Nucleus accumbens (tissue), 56 donors: ENCODE measurements at regions not wholly inside any gene's neighbourhood (a gene's known extent, or its start where the extent isn't known, plus 50 kb on each side); places are given as distances from the start of the nearest gene placed in this dataset.

ENCODE experiments used
- DNase-seq, 56 donors: peaks; one replicate each; lab custom pipeline; 2025; lab: John Stamatoyannopoulos, UW

DNA sequence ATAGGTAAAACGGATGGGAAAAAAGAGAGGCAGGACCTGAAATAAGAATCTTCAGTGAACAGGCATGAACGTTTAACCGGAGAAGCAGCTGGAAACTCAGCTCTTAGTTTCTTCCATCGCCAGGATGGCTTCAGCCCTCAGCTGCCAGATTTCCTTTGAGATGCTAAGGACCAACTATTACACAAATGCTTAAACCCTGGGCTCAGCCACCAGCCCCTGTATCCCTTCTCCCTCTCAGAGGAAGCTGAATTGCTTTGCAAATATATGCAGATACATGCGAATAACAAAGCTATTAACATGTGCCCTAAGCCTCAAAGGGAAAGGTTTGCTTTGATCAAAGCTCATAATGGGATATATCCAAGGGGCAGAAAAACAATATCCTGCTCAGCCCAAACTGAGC, 515.1 kb downstream of the OMA1 start:
- DNase-seq, result no peak

DNA sequence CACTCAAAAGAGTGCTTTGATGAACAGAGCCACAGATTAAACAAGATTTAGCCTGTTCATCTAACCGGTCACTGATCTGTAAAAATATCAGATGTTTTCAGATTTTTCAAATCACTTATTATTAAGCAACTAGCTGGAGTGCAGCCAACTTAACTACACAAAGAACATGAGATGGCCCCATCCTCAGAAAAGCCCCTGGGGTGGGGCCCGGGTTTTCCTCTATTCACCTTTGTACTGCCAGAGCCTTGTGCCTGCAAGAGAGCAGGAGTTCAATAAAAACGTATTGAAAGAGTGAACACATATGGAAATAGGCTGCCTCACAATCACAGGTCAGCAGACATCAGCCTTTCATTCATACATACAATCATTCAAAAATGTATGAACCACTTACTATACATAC, 516.1 kb downstream of the OMA1 start:
- no peak for DNase-seq

DNA sequence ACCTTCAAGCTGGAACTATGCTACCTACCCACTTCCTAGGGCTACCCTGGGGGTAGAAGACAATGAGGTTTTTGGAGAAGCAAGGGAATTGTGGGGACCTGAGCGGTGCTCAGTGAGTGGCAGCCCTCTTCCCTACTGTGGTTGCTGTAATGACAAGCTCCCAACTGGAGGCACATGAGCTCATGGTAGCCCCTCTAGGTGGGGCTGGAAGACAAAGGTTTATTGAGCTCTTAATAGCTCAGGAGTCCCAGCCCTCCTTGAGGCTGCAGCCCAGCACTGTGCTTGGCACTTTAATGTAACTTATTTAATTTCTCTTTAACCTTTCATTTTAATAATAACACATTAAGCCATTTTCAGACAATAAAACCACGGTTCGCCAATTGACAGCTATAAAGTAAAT, 528.9 kb downstream of the OMA1 start:
- no peak for DNase-seq

DNA sequence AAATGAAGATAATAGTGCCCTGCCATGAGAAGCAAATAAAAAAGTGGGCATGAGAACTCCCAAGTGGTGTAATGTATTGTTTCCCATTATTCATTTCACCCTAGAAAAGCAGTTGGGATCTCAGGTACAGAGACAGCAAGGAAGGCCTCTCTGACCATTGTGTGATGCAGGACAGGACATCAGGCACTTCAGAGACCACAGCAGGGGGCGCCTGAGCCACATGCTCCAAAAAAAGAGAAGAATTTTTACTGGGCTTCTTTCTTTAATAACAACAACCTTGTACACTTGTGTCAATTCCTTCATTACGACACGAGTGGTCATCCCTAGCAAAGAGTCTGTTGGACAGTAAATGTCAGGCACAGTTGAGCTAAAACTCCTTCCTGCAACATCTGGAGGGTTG, 533.3 kb downstream of the OMA1 start:
- no peak for DNase-seq

DNA sequence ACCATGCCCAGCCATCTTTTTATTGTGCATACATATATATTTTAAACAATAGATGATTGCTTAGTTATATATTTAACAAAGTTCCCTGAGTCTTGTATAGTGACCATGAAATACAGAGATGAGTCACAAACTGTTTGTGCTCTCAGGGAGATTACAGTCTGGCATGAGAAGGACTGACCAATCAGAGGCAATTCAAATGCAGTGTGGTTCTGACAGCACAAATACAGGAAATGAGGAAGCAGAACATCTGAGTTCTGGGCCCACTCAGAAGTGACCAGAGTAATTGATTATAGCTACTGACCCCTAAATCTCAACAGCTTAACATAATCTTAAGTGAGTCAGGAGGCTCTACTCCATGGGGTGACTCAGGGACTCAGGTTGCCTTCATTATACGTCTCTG, 534.5 kb downstream of the OMA1 start:
- DNase-seq, result no peak

DNA sequence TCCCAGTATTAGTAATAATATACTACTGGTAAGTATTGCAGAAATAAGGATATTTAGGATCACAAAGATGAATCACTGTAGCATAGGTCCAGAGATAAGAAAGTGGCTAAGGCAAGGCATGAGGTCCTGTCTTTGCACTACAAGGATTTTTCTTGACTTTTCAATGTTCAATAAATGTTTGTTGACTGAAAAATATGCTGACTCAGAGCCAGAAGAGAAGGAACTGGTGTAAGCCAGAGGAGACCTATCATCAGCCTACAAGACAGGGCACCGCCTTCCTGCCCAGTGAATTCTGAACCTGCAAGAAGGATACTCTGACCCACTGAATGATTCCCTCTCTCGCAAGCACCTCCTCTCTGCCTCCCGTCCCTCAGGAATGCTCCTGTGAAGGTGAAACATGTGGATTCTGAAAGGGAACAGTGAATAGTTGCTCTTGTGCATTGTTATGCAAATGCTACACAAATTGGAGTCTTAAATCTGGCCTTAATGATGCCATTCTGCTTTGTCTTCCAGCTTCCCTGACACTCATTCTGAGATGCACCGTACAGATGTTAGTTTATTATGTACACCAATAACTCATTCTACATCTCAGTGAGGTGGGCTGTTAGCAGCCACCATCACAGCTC, 540.0 kb downstream of the OMA1 start:
- no peak for DNase-seq

DNA sequence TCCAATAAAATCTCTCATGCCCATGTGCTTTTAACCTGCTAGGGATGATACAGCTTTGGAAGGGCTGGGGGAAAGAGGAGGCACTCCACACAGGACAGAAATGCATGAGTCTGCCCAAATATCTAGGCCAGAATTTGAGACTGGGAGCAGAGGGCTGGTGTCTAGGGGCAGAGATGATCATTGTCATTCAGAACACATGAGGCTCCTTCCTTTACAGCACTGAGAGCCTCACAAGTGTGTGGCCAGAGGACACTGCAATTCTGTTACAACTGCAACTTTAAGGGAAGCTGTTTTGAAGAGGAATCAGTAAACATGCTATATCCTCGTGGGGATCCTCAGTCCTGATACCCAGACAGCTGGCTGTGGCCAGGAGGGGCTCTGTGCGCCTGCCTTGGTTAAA, 541.3 kb downstream of the OMA1 start:
- no peak for DNase-seq

DNA sequence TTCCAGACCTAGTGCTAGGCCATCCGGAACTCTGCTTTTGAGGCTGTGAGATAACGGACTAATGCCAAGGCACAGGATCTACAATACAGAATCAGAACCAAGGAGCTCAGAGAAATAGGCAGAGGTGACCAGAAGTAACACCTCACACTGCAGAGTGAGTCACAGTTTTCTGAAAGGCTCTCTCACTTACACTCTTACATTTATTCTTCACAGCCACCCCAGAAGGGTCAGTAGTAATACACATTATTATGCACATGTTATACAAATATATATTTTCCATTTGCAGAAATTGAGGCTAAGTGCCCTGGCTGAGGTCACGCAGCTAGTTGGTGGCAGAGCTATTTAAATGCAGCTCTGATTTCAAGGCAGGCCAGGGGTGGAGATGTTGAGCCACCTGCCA, 542.5 kb downstream of the OMA1 start:
- no peak for DNase-seq

DNA sequence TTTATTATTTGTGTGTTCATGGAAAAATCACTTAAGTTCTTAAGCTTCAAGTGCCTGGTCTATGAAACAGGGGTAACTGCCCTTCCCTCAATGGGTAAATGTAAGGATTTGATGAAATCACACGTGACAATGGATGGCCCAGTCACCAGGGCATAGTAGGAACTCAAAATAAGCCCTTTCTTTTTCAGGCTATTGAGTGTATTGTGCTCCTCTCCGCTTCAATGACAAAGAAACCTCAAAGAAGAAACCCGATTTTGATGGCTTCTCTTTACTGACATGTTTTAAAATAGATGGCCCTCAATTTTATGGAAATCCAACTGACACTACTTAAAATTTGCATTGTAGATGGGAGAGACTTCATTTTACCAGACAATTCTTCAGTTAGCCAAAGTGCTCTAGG, 543.5 kb downstream of the OMA1 start:
- no peak for DNase-seq

DNA sequence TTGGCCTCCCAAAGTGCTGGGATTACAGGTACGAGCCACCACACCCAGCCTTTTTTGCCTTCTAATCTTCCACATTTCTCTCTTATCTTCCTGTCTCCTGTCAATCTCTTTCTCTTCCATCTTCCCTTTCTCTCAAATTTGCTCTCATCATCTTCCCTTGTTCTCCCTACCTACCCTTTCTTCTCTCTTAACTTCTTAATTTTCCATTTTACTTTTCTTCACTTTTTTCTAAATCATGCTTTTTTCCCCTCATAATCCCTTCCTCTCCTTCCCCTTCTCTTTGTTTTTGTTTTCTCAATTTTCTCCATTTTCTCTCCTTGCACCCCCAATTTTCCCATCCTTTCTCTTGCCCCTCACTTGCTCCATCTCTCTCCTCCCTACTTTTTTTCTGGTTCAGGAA, 545.7 kb downstream of the OMA1 start:
- DNase-seq, result no peak

DNA sequence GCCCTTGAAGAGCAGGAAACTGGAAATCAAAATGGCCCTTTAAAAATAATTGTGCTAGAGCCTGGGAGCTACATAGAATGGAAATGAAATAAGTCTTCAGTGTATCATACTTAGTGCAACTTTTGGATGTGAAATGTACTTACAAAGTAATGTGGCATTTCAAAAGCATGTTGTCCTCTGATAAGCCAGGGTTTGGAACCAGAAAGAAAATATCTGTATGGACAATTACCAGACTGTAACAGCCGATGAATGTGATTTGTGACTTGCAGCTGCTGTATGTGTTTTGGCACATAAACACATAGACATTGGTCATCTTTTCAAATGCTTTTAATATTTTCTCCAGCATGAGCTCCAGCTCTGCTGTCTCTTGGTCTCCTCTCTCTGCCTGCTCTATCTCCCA, 546.4 kb downstream of the OMA1 start:
- no peak for DNase-seq

DNA sequence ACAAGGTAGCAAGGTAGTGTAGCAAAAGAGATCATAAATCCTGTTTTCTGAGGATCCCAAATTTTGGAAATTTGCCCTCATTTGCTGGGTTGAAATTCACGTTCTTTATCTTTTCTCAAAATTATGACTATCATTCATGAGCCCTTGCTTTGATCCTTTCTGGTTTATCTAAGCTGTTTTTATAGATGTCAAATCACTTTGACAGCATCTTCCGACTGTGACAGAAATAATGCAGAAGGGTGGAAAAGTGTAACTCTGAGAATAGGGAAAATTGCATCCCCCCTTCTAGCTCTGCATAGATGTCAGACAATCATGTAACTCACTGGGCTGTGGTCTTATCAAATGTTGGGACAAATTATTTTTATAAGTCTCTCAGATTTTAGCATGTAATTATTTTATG, 550.1 kb downstream of the OMA1 start:
- no peak for DNase-seq

DNA sequence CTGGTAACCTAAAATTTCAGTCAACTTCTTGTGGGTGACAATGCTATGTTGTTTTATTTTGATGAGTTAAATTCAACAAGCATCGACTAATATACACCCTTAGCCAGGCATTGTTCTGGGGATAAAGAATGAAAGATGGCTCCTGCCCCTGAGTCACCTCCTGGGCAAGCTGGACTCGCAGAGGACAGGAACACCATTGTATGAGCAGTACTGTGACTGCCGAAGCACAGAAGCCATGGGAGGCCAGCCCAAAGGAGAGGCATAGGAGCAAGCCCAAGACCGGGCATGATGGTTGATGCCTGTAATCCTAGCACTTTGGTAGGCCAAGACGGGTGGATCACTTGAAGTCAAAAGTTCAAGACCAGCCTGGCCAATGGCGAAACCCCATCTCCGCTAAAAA, 555.2 kb downstream of the OMA1 start:
- DNase-seq, result peak in 4 of 56 donors; percentile 0 to 52 (median 2)

DNA sequence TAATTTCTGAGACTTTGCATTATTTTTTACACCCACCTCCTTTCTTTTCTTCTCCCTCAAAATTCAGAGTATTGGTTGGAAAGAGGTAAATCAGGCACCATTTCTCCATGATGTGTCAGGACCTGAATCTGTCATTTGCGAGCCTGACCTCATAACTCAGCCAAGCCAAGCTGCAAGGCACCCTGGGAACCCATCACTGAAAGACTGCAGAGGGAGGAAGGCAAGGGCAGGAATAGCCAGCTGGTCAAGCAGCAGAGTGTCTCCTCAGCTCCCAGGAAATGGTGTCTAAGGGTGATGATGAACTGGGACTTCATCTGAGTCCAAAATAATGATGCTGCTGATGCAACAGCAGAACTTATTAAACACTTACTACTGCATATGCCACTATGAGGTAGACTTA, 556.6 kb downstream of the OMA1 start:
- no peak for DNase-seq

DNA sequence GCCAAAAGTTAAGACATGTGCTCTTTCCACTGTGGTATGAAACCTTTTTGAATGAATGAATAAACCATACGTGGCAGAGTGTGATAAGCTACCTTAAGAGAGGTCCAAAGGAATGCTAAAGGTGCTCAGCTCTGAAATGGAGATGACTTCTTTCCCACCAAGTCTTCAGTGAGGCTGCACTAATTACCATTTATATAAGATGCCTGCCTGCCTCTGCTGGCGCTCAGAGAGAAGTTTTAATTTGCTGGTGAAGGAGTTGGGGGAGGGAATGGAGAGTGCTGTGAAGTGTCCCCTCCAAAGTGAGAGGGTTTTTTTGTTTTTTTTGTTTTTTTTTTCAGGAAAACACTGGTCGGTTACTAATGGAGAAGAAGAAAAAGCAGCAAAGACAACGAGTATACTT, 559.0 kb downstream of the OMA1 start:
- no peak for DNase-seq

DNA sequence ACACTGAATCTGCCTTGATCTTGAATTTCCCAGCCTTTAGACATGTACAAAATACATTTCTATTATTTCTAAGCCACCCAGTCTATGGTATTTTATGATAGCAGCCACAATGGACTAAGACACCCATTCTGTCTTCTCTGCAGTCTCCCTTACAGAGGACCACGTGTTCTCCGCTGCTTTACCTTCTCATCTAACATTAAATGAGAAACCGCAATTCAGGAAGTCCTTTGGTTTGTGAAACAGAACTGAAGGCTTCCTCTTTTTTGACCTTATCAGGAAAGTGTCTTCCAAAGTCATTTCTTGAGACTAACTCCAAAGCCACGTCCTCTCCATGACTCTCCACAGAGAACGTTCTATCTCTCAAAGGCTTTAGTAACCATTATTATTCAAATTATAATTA, 560.1 kb downstream of the OMA1 start:
- DNase-seq, result no peak

DNA sequence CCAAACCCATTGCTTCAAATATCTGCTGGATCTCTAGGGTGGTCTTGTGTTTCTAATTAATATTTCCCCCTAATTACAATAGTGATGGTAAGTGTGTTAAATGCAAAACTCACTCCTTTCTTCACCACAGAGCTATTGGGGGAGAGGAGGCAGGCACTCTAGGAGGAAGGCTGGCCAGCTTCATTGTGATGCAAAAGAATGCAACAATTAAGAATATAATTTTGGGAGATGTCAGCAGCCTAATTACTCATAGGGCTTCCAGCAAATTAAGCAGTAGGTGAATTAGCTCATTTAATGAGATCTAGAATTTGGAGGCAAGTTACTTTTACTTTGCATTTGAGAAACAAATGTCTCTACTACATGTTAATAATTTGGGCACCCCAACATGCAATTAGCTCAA, 560.4 kb upstream of the DAB1 start:
- DNase-seq, result no peak

DNA sequence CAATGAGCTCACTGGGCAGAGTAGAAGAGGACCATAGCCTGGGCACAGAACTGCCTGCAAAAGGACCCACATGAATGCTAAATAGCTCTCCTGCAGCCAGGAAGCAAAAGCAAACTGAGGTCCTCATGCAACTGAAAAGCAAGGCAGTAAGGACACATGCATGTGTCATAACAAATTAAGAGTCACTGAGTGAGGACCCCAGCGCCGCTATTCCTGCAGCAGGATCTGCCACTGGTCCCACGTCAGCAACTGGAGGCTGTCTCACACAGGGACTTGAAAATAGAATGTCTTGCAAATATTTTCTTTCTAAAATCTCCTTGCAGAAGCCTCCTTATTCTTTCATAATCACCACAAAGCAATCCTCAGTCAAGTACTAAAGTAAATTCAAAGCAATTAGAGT, 559.6 kb upstream of the DAB1 start:
- DNase-seq, result peak in 1 of 56 donors; percentile 9

DNA sequence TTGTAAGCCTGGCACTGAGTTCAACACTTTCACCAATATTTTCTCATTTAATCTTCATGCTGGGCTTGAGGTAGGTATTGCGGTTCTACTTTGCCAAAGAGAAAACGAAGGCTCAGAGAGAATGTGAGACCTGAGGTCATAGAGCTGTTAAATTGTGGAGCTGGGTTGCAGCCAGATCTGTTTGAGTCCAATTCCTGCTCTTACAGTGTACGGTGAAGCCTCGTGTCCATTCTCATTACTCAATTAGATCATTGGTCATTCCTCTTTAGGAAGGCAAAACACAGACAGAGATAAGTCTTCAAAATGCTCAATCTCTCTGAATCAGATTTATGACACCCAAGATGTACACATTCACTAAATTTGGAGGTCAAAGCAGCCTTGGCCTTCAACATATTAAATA, 559.0 kb upstream of the DAB1 start:
- DNase-seq, result no peak

DNA sequence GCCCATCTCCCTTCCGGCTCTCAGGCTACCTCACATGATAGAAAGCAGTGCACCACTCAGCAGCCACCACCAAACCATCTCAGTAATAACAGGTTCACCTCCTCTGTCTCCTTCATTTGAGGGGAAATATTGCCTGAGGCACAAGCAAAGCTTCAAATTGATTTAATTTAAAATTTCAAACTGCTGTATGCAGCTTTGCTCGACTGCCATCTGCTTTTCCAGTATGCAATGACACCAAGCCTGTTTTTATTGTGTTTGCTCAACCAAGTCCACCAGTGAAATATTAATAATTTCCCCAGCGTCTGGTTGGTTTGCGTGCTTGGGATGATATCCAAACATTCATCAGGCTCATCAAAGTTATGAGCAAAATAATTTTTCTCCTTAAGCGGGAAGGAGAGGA, 552.4 kb upstream of the DAB1 start:
- DNase-seq, result no peak

DNA sequence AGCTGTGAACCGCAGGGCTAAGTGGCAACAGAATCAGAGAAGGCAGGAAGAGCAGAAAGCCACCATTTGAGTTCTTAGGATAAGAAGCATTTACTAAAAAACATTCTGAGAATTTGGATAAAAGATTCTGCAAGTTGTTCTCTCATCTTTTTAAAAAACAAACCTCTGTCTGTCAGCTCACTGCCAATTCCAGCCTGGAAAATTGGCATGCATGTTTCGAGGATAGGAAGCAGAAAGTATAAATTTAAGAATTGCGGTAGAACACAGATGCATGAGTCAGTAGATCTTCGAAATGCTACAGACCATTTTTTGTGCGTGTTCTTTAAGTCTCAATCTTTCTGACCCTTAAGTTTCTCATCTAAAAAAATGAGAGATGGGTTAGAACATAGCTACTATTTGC, 544.5 kb upstream of the DAB1 start:
- DNase-seq, result no peak

DNA sequence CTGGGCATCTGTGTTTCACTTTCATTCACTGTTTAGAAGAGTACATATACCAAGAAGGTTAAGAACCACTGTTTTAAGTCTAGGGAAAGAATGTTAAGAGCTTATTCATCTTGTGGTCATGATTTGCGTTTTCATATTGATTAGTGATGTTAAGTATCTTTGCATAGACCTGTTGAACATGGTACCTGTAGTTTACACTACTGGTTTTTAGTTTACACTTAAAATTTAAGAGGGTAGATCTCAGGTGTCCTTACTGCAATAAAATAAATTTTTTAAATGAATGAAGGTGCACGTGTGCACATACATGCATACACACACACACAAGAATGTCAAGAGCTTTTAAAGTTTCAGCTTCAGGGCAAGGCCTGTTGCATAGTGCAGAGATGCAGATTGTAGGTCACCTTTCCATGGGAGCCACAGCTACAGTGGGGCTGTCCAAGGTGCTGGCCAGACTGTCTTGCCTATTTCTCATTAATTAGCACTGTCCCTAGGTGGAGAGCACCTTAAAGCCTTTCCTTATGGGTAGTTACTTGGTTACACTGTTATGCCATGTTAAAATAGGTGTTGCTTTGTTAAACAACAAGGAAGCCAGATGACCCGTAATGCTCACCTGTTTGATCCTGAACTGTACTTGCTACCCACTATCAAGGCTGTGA, 543.0 kb upstream of the DAB1 start:
- DNase-seq, result no peak

DNA sequence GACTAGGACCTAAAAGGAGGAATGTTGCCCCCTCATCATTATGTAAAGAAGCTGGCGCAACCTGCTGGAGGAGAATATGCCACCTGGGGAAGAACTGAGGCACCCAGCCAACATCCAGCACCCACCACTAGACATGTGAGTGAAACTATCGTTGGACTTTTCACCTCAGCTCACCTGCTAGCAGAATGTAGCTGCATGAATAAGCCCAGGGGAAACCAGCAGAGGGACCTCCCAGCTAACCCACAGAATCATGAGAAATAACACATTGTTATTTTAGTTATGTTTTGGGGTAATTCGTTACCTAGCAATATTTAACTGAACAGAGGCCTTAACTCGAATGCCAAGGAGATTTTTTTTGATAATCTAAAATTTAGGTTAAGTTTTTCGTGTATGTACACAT, 542.5 kb upstream of the DAB1 start:
- DNase-seq, result no peak
